Body of pancreas (tissue), 4 donors: ENCODE measurements at regions not wholly inside any gene's neighbourhood (a gene's known extent, or its start where the extent isn't known, plus 50 kb on each side); places are given as distances from the start of the nearest gene placed in this dataset.

Experiments
- ATAC-seq: fragments of 150-250 bp; one replicate; pipeline ENCODE4 v1.9.1; 2016
- DNase-seq, 4 donors: peaks; one replicate each; pipeline ENCODE4 v3.0.0-alpha.2; 2019
- H3K27ac ChIP-seq, 4 donors: fragments of 200-600 bp; sonication (generic); 1 replicate in 3 of 4; 2 replicates in 1 of 4; pipeline versions ENCODE4 v1.5.1 to v1.6.1; 2016 to 2019; ENCODE audit warnings: mild to moderate bottlenecking in 1 of 4, mixed read lengths in 1 of 4, moderate library complexity in 1 of 4
- H3K27me3 ChIP-seq, 2 donors: fragments of 200-600 bp; sonication (generic); one replicate each; pipeline ENCODE4 v1.6.0; 2016; ENCODE audit warnings: mild to moderate bottlenecking in 1 of 2
- H3K36me3 ChIP-seq, 2 donors: fragments of 200-600 bp; sonication (generic); replicated peaks in 1 of 2; 2 replicates each; pipeline ENCODE4 v1.5.1; 2016; ENCODE audit warnings: low read depth in 2 of 2; ENCODE audit not compliant: insufficient read depth in 1 of 2
- H3K4me1 ChIP-seq: fragments of 200-600 bp; sonication (generic); one replicate; pipeline ENCODE4 v1.6.0; 2016
- H3K4me3 ChIP-seq, 2 donors: fragments of 200-600 bp; sonication (generic); 1 replicate in 1 of 2; 2 replicates in 1 of 2; pipeline ENCODE4 v1.5.1; 2016 to 2019
- H3K9me3 ChIP-seq, 3 donors: fragments of 200-600 bp; sonication (generic); 1 replicate in 2 of 3; 2 replicates in 1 of 3; pipeline ENCODE4 v1.5.1; 2016
- CTCF ChIP-seq, 7 experiments: fragments of 450-650 bp in 4 of 7; fragments of 200-600 bp in 3 of 7; sonication (generic) in 3 of 7; IDR thresholded peaks; one replicate each; pipeline ENCODE4 v1.5.1; 2016 to 2019; ENCODE audit warnings: antibody characterized with exemption in 7 of 7
- POLR2A ChIP-seq, 3 donors: fragments of 450-650 bp; IDR thresholded peaks; one replicate each; pipeline ENCODE4 v1.6.1; 2016; ENCODE audit warnings: antibody characterized with exemption in 3 of 3, mild to moderate bottlenecking in 2 of 3
- WGBS, 2 donors: methylation state at CpG; one replicate each; pipeline ENCODE4 v1.1.5; 2017; 5-methylcytosine and 5-hydroxymethylcytosine counted together
- intact Hi-C: fragments of 100-400 bp; cut with DNase I; formaldehyde crosslinking; loops from one replicate; pipeline ENCODE4 v1.15.1; 2023

GRCh38 chr5:10912435-10912834 lies 151.4 kb upstream of the DAP start:
- no peak overlapping the region for H3K4me3 ChIP-seq

GRCh38 chr5:10910261-10910660 lies 149.2 kb upstream of the DAP start:
- ATAC-seq, result no peak
- 79 to 89% methylated on average over 3 of the region's 3 CpGs for WGBS, 2 donors
- DNase-seq, result no peak
- intact Hi-C loops, result no loop called here
- no peak overlapping the region for H3K27ac ChIP-seq
- TF ChIP-seq POLR2A (IDR thresholded peaks at IDR 0.05) (no peak), CTCF (IDR thresholded peaks at IDR 0.05) (no peak)
- H3K4me3 ChIP-seq, result no peak overlapping the region
- no peaks in the 10 kb centered on the region for H3K4me1 ChIP-seq
- no peaks in the 10 kb centered on the region for H3K36me3 ChIP-seq
- peaks cover 0 to 4% of the 10 kb centered on the region in 2 donors for H3K27me3 ChIP-seq
- no peaks in the 10 kb centered on the region for H3K9me3 ChIP-seq

More at GRCh38 chr5:10912435-10912834, 151.4 kb upstream of the DAP start:
- 86 to 92% methylated on average over 2 of the region's 2 CpGs for whole genome bisulfite sequencing, 2 donors
- no peak for DNase-seq
- no peak for ATAC-seq
- Histone ChIP-seq H3K4me1 (no peaks in the 10 kb centered on the region), H3K9me3 (no peaks in the 10 kb centered on the region), H3K36me3 (no peaks in the 10 kb centered on the region), H3K27me3 (peaks cover 0 to 4% of the 10 kb centered on the region in 2 donors), H3K27ac (no peak overlapping the region)
- TF ChIP-seq POLR2A (IDR thresholded peaks at IDR 0.05) (no peak), CTCF (IDR thresholded peaks at IDR 0.05) (no peak)
- intact Hi-C loops, result no loop called here

GRCh38 chr5:10904862-10905432 lies 143.9 kb upstream of the DAP start:
- DNase-seq (no peak), ATAC-seq (no peak)
- H3K4me1 ChIP-seq, result no peaks in the 10 kb centered on the region
- WGBS, 2 donors, result 58 to 73% methylated on average over 3 of the region's 3 CpGs
- no peaks in the 10 kb centered on the region for H3K36me3 ChIP-seq
- no peak overlapping the region for H3K4me3 ChIP-seq
- intact Hi-C loops, result no loop called here
- H3K27me3 ChIP-seq, result no peaks in the 10 kb centered on the region
- no peaks in the 10 kb centered on the region for H3K9me3 ChIP-seq
- TF ChIP-seq POLR2A (IDR thresholded peaks at IDR 0.05) (no peak), CTCF (IDR thresholded peaks at IDR 0.05) (no peak)
- H3K27ac ChIP-seq, result no peak overlapping the region

- Histone ChIP-seq H3K4me3 (no peak overlapping the region), H3K27me3 (no peaks in the 10 kb centered on the region), H3K4me1 (no peaks in the 10 kb centered on the region), H3K9me3 (no peaks in the 10 kb centered on the region), H3K27ac (no peak overlapping the region), H3K36me3 (no peaks in the 10 kb centered on the region)
- no peak for TF ChIP-seq POLR2A (IDR thresholded peaks at IDR 0.05)
- no peak for TF ChIP-seq CTCF (IDR thresholded peaks at IDR 0.05)
- DNase-seq, result no peak
- WGBS, 2 donors, result 81 to 83% methylated on average over 2 of the region's 2 CpGs
- intact Hi-C loops, result no loop called here
- no peak for ATAC-seq
Measured at GRCh38 chr5:10903786-10904560, 142.9 kb upstream of the DAP start.

- H3K4me3 ChIP-seq, result no peak overlapping the region
- no peak for DNase-seq
Measured at GRCh38 chr5:10902145-10902544, 141.1 kb upstream of the DAP start.

More at GRCh38 chr5:10902145-10902544, 141.1 kb upstream of the DAP start:
- Histone ChIP-seq H3K9me3 (no peaks in the 10 kb centered on the region), H3K27ac (no peak overlapping the region), H3K36me3 (no peaks in the 10 kb centered on the region), H3K4me1 (no peaks in the 10 kb centered on the region), H3K27me3 (no peaks in the 10 kb centered on the region)
- 61% methylated on average over 2 of the region's 2 CpGs for WGBS, 2 donors
- no peak for ATAC-seq
- intact Hi-C loops, result no loop called here
- no peak for TF ChIP-seq CTCF (IDR thresholded peaks at IDR 0.05)
- TF ChIP-seq POLR2A (IDR thresholded peaks at IDR 0.05), result no peak
